HK-2 (cell line): ENCODE measurements at regions not wholly inside any gene's neighbourhood (a gene's known extent, or its start where the extent isn't known, plus 50 kb on each side); places are given as distances from the start of the nearest gene placed in this dataset.
"Not testable (repeated sequence)": the region's sequence is repeated elsewhere in the genome, so short reads cannot be mapped to it uniquely, and the experiment has no call there.

Experiments
- DNase-seq: peaks from one replicate; pipeline ENCODE4 v3.0.0-alpha.2; 2018; ENCODE audit not compliant: unreplicated experiment

DNA sequence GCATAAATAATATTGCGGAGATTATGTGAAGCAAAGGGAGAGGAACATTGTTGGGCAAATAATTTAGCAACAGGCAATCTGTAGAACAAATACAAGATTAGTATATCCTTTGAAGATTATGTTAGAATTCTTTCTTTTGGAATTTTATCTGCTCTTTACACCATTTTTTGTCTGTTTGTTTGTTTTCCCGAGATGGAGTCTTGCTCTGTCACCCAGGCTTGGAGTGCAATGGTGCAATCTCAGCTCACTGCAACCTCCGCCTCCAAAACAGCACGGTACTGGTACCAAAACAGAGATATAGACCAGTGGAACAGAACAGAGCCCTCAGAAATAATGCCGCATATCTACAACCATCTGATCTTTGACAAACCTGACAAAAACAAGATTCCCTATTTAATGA is 250.3 kb downstream of the FSIP2 start:
- DNase-seq: not testable (repeated sequence)

GRCh38 chr2:185990861-185991525 is 252.4 kb downstream of the FSIP2 start:
- no peak for DNase-seq

- DNase-seq: no peak
Measured at GRCh38 chr2:185998562-185999070, 260.0 kb downstream of the FSIP2 start.

- no peak for DNase-seq
Measured at GRCh38 chr2:186009341-186009740, 270.7 kb downstream of the FSIP2 start.

- DNase-seq: no peak
Measured at GRCh38 chr2:186017278-186017677, 278.7 kb downstream of the FSIP2 start.

GRCh38 chr2:186024921-186025320 is 286.3 kb downstream of the FSIP2 start:
- no peak for DNase-seq

- no peak for DNase-seq
Measured at GRCh38 chr2:186027922-186028321, 289.3 kb downstream of the FSIP2 start.

DNA sequence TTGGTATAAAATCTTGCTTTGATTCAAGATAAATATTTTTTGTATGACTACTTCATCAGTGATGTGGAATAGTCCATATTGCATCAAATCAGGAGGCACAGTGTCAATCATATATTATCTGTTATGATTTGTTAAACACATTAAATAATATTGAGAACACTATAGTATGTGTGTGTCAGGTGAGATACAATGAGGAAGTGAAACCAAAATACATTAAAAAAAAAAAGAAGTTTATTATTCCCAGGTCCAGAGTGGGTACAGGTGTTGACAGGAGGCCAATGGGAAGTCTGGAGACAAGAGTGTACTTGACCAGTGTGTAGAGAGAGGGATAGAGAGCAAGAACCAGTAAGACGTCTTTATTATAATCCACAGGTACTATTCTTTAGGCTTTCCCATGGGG is 292.6 kb downstream of the FSIP2 start:
- no peak for DNase-seq

DNA sequence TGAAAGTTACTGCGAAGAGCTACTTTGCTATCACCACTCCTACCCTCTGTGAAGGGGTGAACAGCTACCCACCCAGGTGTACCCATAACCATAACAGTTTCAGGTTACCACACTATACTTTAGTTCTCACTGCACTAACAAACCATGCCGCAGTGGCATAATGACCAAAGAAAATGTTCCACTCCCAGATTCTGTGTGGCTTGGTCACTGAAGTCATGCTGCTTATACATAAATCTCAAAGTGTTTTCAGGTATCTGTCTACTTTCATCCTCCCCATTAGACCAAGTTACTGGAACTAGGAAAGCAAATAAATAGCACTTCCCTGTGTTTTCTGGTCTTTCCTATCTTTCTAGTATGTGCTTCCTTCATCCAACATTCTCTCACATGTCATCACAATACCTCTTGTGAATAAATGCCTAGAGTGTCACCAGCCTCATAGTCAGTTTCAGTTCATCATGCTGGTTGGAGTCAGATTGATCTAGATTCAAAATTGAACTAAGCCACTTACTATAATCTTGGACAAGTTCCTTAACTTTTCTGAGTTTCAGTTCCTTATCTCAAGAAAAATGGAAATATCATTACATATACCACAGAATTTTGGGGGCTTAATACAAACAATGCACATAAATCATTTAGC is 293.6 kb downstream of the FSIP2 start:
- no peak for DNase-seq

DNA sequence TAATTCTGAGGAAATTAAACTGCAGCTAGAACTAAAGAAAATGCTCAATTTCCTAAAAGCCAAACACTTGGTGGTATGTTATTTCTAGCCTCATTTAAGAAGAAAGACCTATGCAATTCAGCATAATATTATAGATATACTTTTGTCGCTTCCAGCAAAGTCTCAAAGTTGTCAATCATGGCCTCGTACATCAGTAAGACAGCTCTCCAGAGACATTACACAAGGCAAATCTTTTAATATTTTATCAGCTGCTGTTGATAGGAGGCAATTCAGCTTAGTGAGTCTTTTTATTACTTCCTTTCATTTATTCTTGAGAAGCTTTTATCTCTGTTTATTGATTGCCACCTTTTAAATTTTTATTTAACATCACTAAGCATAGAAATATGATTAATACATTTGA is 294.3 kb downstream of the FSIP2 start:
- DNase-seq: no peak

DNA sequence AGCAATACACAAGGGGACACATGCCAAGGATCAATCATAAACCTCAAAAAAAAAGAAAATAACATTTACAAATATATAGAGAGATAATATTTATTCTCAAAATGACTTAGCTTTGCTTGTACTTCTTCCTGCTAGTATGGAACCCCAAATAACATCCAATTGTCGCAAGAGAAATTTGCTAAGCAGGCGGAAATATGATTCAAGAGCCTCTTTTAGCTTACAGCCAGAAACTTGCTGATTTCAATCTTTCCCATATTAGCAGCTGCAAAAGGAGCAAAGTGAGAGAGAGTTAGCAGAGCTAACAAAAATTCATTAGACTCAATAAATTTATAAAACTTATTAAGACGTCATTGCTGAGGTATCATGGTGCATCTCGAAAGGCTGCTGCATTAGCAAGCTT is 294.9 kb downstream of the FSIP2 start:
- no peak for DNase-seq

GRCh38 chr2:186036862-186037449 is 298.4 kb downstream of the FSIP2 start:
- DNase-seq: no peak

DNA sequence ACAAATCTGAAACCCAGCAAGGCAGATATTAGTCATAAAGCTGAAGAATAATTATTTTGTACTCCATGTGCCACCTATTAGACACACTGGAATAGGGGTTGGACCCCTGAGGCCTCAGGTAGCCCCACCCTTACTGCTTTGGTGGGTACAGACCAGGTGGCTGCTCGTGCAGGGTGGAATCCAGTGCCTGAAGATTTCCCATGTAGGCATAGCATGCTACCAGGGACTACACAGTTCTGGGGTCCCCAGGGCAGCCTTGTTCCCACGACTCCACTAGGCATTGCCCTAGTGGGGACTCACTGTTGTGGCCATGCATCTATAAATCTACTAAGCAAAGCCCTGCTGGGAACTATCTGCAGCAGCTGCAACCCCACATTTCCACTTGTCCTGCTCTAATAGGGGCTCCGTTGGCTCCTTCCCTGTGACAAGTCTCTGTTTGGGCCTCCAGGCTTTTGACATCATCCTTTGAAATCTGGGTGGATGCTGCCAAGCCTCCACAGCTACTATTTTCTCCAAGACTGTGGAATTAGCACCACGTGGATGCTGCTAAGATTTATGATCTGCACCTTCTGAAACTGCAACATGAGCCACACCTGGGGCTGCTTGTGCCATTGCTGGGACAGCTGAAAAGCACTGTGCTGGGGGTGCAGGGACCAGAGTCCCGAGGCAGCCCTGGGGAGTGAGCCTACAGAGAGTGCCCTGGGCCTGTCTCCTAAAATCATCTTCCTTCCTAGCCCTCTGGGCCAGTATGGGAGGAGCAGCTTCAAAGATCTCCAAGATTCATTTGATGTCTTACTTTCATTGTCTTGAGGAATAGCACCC is 303.8 kb downstream of the FSIP2 start:
- DNase-seq: no peak

GRCh38 chr2:186044761-186045160 is 306.2 kb downstream of the FSIP2 start:
- no peak for DNase-seq

DNA sequence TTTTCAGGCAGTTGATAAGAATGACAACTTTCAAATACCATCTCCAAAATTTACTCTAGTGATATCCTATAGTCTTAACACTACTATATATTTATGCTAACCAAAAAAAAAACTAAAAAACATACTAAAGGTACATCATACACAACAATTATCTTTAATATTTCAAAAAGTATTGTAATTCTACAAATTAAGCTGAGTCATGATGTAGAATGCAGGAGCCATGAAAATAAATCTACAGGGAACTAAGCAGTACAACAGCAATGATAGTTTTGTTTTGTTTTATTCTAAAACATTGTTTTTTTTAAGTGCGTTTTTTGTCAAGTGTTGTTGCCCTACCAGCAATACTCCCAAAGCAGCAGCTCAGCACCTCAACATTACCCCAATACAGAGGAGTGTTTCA is 314.3 kb downstream of the FSIP2 start:
- no peak for DNase-seq

- DNase-seq: no peak
Measured at GRCh38 chr2:186058614-186059013, 320.0 kb downstream of the FSIP2 start.

GRCh38 chr2:186059096-186059495 is 320.5 kb downstream of the FSIP2 start:
- DNase-seq: no peak

GRCh38 chr2:186060744-186061440 is 322.3 kb downstream of the FSIP2 start:
- no peak for DNase-seq

DNA sequence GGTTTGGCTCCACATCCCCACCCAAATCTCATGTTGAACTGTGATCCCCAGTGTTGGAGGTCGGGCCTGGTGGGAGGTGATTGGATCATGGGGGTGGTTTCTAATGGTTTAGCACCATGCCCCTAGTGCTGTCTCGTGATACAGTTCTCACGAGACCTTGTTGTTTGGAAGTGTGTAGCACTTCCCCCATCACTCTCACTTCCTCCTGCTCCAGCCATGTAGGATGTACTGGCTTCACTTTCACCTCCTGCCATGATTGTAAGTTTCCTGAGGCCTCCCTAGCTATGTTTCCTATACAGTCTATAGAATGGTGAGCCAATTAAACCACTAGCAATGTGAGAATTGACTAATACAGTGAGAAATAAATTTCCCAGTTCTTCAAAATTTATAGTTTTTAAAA is 325.9 kb downstream of the FSIP2 start:
- DNase-seq: no peak

DNA sequence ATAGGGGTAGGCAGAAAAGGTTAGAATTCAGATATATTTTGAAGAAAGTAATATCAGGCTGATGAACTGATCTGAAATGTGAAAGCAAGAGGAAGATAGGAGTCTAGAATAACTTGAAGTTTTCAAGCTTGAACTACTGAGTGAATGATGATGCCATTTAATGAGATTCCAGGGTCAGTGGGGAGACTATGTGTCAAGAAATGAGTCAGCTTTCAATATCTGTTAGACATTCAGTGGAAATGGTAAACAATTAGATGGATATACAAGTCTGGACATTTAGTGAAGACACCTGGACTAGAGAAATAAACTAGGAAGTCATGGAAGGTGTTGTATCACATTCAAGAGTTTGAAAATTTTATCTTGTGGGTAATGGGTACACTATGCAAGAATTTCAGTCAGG is 326.9 kb downstream of the FSIP2 start:
- DNase-seq: no peak

GRCh38 chr2:186068139-186068801 is 329.7 kb downstream of the FSIP2 start:
- DNase-seq: no peak
